WTC11 (cell line): ENCODE measurements at regions not wholly inside any gene's neighbourhood (a gene's known extent, or its start where the extent isn't known, plus 50 kb on each side); places are given as distances from the start of the nearest gene placed in this dataset.

Experiments
- ETV6 ChIP-seq: sonication (generic); formaldehyde crosslinking; IDR thresholded peaks from 2 replicates; pipeline ENCODE4 v1.8.1; 2022; ENCODE audit warnings: mild to moderate bottlenecking, missing genetic modification reagents
- JUN ChIP-seq: sonication (generic); formaldehyde crosslinking; IDR thresholded peaks from 2 replicates; pipeline ENCODE4 v1.8.0; 2023; ENCODE audit warnings: mild to moderate bottlenecking, missing genetic modification reagents
- NFYB ChIP-seq: sonication (generic); formaldehyde crosslinking; conservative IDR thresholded peaks from 2 replicates; pipeline ENCODE4 v1.8.0; 2022; ENCODE audit warnings: low read depth, missing genetic modification reagents
- ZNF121 ChIP-seq: sonication (generic); formaldehyde crosslinking; IDR thresholded peaks from 2 replicates; pipeline ENCODE4 v1.8.0; 2023; ENCODE audit warnings: missing genetic modification reagents
- TF ChIP-seq, protein P1 (sequence below): fragments of 200-600 bp; IDR thresholded peaks from 2 replicates; pipeline ENCODE4 v1.8.0; 2022; ENCODE audit warnings: antibody characterized with exemption
- TF ChIP-seq, protein P2 (sequence below): sonication (generic); formaldehyde crosslinking; IDR thresholded peaks from 2 replicates; pipeline ENCODE4 v1.8.0; 2022; ENCODE audit warnings: mild to moderate bottlenecking, missing genetic modification reagents
- TF ChIP-seq, protein P3 (sequence below): sonication (generic); formaldehyde crosslinking; IDR thresholded peaks from 2 replicates; pipeline ENCODE4 v1.8.1; 2023; ENCODE audit warnings: mild to moderate bottlenecking, missing genetic modification reagents, moderate library complexity
- TF ChIP-seq, protein P4 (sequence below): sonication (generic); formaldehyde crosslinking; IDR thresholded peaks from 2 replicates; pipeline ENCODE4 v1.8.1; 2022; ENCODE audit warnings: missing genetic modification reagents, borderline replicate concordance

DNA sequence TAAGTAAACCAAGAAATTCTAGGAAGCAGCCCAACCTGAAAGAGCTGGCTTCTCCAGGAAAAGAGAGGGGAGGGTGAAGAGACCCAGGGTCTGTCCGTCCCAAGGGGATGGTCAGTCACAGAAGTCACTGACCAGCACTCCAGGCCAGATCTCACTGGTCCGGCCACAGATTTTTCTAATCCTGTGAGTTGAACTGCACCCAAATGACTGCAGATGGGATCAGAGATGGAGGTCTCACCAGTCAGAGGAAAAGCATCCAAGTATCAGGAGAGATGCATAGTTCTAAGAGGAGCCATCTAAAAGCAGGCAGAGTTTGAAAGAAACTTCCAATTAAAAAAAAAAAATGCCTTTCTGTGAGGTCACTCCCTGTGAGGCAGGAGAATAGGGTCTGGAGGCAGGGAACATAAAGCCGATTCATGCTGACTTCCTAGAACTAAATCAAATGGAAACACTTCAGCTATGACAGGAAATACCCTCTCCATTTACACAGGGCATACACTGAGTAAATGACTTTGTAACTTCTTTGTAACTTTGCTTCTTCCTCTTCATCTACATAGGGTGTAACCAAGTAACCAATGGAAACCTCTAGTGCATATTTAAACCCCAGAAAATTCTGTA is 144.5 kb downstream of the CCDC34 start:
- TF ChIP-seq NFYB (CRISPR knock-in tag) (no peak), ETV6 (CRISPR knock-in tag) (no peak), ZNF121 (no peak), JUN (CRISPR knock-in tag) (no peak)
- TF ChIP-seq, protein P1, sequence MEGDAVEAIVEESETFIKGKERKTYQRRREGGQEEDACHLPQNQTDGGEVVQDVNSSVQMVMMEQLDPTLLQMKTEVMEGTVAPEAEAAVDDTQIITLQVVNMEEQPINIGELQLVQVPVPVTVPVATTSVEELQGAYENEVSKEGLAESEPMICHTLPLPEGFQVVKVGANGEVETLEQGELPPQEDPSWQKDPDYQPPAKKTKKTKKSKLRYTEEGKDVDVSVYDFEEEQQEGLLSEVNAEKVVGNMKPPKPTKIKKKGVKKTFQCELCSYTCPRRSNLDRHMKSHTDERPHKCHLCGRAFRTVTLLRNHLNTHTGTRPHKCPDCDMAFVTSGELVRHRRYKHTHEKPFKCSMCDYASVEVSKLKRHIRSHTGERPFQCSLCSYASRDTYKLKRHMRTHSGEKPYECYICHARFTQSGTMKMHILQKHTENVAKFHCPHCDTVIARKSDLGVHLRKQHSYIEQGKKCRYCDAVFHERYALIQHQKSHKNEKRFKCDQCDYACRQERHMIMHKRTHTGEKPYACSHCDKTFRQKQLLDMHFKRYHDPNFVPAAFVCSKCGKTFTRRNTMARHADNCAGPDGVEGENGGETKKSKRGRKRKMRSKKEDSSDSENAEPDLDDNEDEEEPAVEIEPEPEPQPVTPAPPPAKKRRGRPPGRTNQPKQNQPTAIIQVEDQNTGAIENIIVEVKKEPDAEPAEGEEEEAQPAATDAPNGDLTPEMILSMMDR: no peak
- TF ChIP-seq, protein P2, sequence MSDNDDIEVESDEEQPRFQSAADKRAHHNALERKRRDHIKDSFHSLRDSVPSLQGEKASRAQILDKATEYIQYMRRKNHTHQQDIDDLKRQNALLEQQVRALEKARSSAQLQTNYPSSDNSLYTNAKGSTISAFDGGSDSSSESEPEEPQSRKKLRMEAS (CRISPR knock-in tag): no peak
- TF ChIP-seq, protein P3, sequence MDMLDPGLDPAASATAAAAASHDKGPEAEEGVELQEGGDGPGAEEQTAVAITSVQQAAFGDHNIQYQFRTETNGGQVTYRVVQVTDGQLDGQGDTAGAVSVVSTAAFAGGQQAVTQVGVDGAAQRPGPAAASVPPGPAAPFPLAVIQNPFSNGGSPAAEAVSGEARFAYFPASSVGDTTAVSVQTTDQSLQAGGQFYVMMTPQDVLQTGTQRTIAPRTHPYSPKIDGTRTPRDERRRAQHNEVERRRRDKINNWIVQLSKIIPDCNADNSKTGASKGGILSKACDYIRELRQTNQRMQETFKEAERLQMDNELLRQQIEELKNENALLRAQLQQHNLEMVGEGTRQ (CRISPR knock-in tag): no peak
- TF ChIP-seq, protein P4, sequence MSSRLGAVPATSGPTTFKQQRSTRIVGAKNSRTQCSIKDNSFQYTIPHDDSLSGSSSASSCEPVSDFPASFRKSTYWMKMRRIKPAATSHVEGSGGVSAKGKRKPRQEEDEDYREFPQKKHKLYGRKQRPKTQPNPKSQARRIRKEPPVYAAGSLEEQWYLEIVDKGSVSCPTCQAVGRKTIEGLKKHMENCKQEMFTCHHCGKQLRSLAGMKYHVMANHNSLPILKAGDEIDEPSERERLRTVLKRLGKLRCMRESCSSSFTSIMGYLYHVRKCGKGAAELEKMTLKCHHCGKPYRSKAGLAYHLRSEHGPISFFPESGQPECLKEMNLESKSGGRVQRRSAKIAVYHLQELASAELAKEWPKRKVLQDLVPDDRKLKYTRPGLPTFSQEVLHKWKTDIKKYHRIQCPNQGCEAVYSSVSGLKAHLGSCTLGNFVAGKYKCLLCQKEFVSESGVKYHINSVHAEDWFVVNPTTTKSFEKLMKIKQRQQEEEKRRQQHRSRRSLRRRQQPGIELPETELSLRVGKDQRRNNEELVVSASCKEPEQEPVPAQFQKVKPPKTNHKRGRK (CRISPR knock-in tag): no peak
